ENCODE measurements at regions not wholly inside any gene's neighbourhood (a gene's known extent, or its start where the extent isn't known, plus 50 kb on each side); places are given as distances from the start of the nearest gene placed in this dataset.

GRCh38 chr4:178453057-178453456 is 1010.8 kb upstream of the AGA start:
- H3K9me1 ChIP-seq (ENCODE audit: insufficient read depth, low read length): no peaks in the 10 kb centered on the region

More at GRCh38 chr4:178453057-178453456, 1010.8 kb upstream of the AGA start:
- peaks cover 8% of the 10 kb centered on the region for H3K9me3 ChIP-seq (ENCODE audit: control insufficient read depth, insufficient read depth, low read length)
- H3K36me3 ChIP-seq (ENCODE audit: control insufficient read depth, insufficient read depth, low read length): no peaks in the 10 kb centered on the region
- H4K91ac ChIP-seq (ENCODE audit: insufficient read depth, low read depth, low read length): no peak overlapping the region
- H3K79me1 ChIP-seq (ENCODE audit: low read depth in 1 of 2, low read length in 2 of 2): no peaks in the 10 kb centered on the region
- no CpG with 5 or more reads among the region's 4 CpGs for WGBS, 2 experiments (ENCODE audit: extremely low coverage in 2 of 2, insufficient read length in 1 of 2)
- H3K56ac ChIP-seq (ENCODE audit: extremely low read depth, insufficient read depth, low read length): no peak overlapping the region
- H3K18ac ChIP-seq (ENCODE audit: low read depth, low read length): no peak overlapping the region
- no peak overlapping the region for H4K5ac ChIP-seq (ENCODE audit: low read depth, low read length)
- no TSS peak for BruUV-seq (replicated peaks)
- TF ChIP-seq USF2 (IDR thresholded peaks at IDR 0.05; ENCODE audit: low read depth, low read length) (no peak), RAD21 (IDR thresholded peaks at IDR 0.05; ENCODE audit: low read length) (no peak)
- no peak for DNase-seq
- no peak overlapping the region for H4K8ac ChIP-seq (ENCODE audit: low read depth in 2 of 2, low read length in 2 of 2)
- POLR2A ChIA-PET (ENCODE audit: unreplicated experiment): no interaction called here
- ATAC-seq (ENCODE audit: low read depth): no peak
- H3K23ac ChIP-seq (ENCODE audit: low read depth, low read length): no peak overlapping the region
- H3K9ac ChIP-seq (ENCODE audit: low read depth, low read length): no peak overlapping the region
- dilution Hi-C loops (cut with HindIII; ENCODE audit: low sequenced_read_pairs, unreplicated experiment): no loop called here
- CTCF ChIA-PET: no interaction called here
- no peak overlapping the region for H3K4me3 ChIP-seq (ENCODE audit: insufficient read depth, low read depth, low read length)
- H2BK15ac ChIP-seq (ENCODE audit: low read depth, low read length): no peak overlapping the region
- H2BK120ac ChIP-seq (ENCODE audit: low read depth, low read length): no peak overlapping the region
- in situ Hi-C loops (cut with MboI; ENCODE audit: low sequenced_read_pairs): no loop called here
- no peak overlapping the region for H2AK9ac ChIP-seq (replicated peaks; ENCODE audit: low read depth, low read length, poor library complexity)
- no peaks in the 10 kb centered on the region for H3K4me1 ChIP-seq (ENCODE audit: control insufficient read depth, insufficient read depth, low read length)
- no peak overlapping the region for H3K27ac ChIP-seq (ENCODE audit: insufficient read depth, low read length)
- intact Hi-C loops (cut with micrococcal nuclease): no loop called here
- no peaks in the 10 kb centered on the region for H4K20me1 ChIP-seq (ENCODE audit: insufficient read depth, low read length)
- H3K4me2 ChIP-seq (ENCODE audit: low read depth, low read length): no peak overlapping the region
- H3K27me3 ChIP-seq (ENCODE audit: control insufficient read depth, insufficient read depth, low read length): no peaks in the 10 kb centered on the region
- no peak overlapping the region for H3K14ac ChIP-seq (replicated peaks; ENCODE audit: low read depth, low read length)
- H2AK5ac ChIP-seq (ENCODE audit: low read depth, low read length): no peak overlapping the region
- H2BK5ac ChIP-seq (ENCODE audit: low read depth, low read length, poor library complexity, severe bottlenecking): no peak overlapping the region
- no peak overlapping the region for H3K4ac ChIP-seq (ENCODE audit: low read depth, low read length)
- no peak overlapping the region for H2BK20ac ChIP-seq (ENCODE audit: low read depth, low read length)
- H2AFZ ChIP-seq (replicated peaks; ENCODE audit: low read length, poor library complexity): no peak overlapping the region

Measured in IMR-90 (cell line).